ENCODE measurements at regions not wholly inside any gene's neighbourhood (a gene's known extent, or its start where the extent isn't known, plus 50 kb on each side); places are given as distances from the start of the nearest gene placed in this dataset.

GRCh38 chr2:12036640-12036983 lies 290.2 kb downstream of the LPIN1 start:
- H3K4me1 ChIP-seq (ENCODE audit: control insufficient read depth, extremely low read depth, insufficient read depth, low read length): no peaks in the 10 kb centered on the region
- H3K27ac ChIP-seq (ENCODE audit: insufficient read depth, low read depth, low read length): no peak overlapping the region
- intact Hi-C loops (cut with micrococcal nuclease): no loop called here
- dilution Hi-C loops (cut with MboI; ENCODE audit: extremely low pct_ligation_motif_present, low sequenced_read_pairs): no loop called here
- ChIA-PET POLR2A (no interaction called here), CTCF (no interaction called here)
- H3K9me1 ChIP-seq (replicated peaks; ENCODE audit: control insufficient read depth, extremely low read depth, insufficient read depth, low read length): no peaks in the 10 kb centered on the region
- no peak for FAIRE-seq
- TF ChIP-seq POLR2AphosphoS5 (IDR thresholded peaks at IDR 0.05; ENCODE audit: insufficient read depth, low read depth, low read length) (no peak), CTCF (IDR thresholded peaks at IDR 0.05; ENCODE audit: extremely low read depth in 1 of 2, insufficient read depth in 1 of 2, low read depth in 1 of 2, low read length in 2 of 2) (no peak), EZH2 (IDR thresholded peaks at IDR 0.05; ENCODE audit: borderline replicate concordance, low read depth, low read length, severe bottlenecking) (no peak), GATA2 (IDR thresholded peaks at IDR 0.05; ENCODE audit: insufficient read depth, insufficient read length, low read depth, low read length) (no peak), FOS (IDR thresholded peaks at IDR 0.05; ENCODE audit: borderline replicate concordance, insufficient read depth, low read length) (no peak), POLR2A (IDR thresholded peaks at IDR 0.05; ENCODE audit: low read depth, low read length) (no peak), JUN (IDR thresholded peaks at IDR 0.05; ENCODE audit: borderline replicate concordance, insufficient read depth, insufficient read length, low read depth) (no peak), MYC (IDR thresholded peaks at IDR 0.05; ENCODE audit: low read depth, low read length) (no peak), MAX (IDR thresholded peaks at IDR 0.05; ENCODE audit: insufficient read depth, insufficient read length) (no peak)
- no TSS peak for BruUV-seq (replicated peaks)
- H4K20me1 ChIP-seq (replicated peaks; ENCODE audit: control insufficient read depth, extremely low read depth, insufficient read depth, low read length): no peaks in the 10 kb centered on the region
- no peak overlapping the region for H3K4me3 ChIP-seq (replicated peaks in 1 of 3; ENCODE audit: insufficient read depth in 1 of 3, low read depth in 1 of 3, low read length in 3 of 3)
- no peak overlapping the region for H3K4me2 ChIP-seq (ENCODE audit: insufficient read depth, low read length)
- no peaks in the 10 kb centered on the region for H3K9me3 ChIP-seq (replicated peaks; ENCODE audit: control insufficient read depth, insufficient read depth, low read length)
- no peak for DNase-seq (ENCODE audit: low read depth, low spot score)
- no peaks in the 10 kb centered on the region for H3K27me3 ChIP-seq (ENCODE audit: control insufficient read depth in 2 of 2, insufficient read depth in 2 of 2, low read length in 2 of 2)
- no peak overlapping the region for H2AFZ ChIP-seq (ENCODE audit: low read depth, low read length)
- H3K36me3 ChIP-seq (ENCODE audit: control insufficient read depth in 2 of 2, extremely low read depth in 1 of 2, insufficient read depth in 2 of 2, low read length in 2 of 2): no peaks in the 10 kb centered on the region
- H3K79me2 ChIP-seq (ENCODE audit: control insufficient read depth, insufficient read depth, low read length): no peaks in the 10 kb centered on the region
- no peak overlapping the region for H3K9ac ChIP-seq (replicated peaks; ENCODE audit: extremely low read depth, insufficient read depth, low read length)

Measured in endothelial cell of umbilical vein (primary cell).